ENCODE measurements at regions not wholly inside any gene's neighbourhood (a gene's known extent, or its start where the extent isn't known, plus 50 kb on each side); places are given as distances from the start of the nearest gene placed in this dataset.

GRCh38 chr2:23286031-23286757, 98.8 kb upstream of the KLHL29 start:
- peak overlapping the region; percentile 51 for H3K9ac ChIP-seq (ENCODE audit: low read depth, low read length)
- H3K9me3 ChIP-seq (replicated peaks; ENCODE audit: low read length): no peaks in the 10 kb centered on the region
- H3K27me3 ChIP-seq (ENCODE audit: control insufficient read depth, insufficient read depth, low read length): no peaks in the 10 kb centered on the region
- peaks cover 21% of the 10 kb centered on the region for H3K4me1 ChIP-seq (ENCODE audit: control insufficient read depth, insufficient read depth, low read length)
- H3K4me3 ChIP-seq (ENCODE audit: low read length): no peak overlapping the region
- no peaks in the 10 kb centered on the region for H3K36me3 ChIP-seq (ENCODE audit: insufficient read depth, low read length)
- H3K4me2 ChIP-seq (ENCODE audit: low read length): peak overlapping the region; percentile 5

GRCh38 chr2:23286758-23287704, 97.9 kb upstream of the KLHL29 start:
- Histone ChIP-seq H3K4me3 (ENCODE audit: low read length) (no peak overlapping the region), H3K4me1 (ENCODE audit: control insufficient read depth, insufficient read depth, low read length) (peaks cover 21% of the 10 kb centered on the region), H3K9ac (ENCODE audit: low read depth, low read length) (peak overlapping the region; percentile 51), H3K9me3 (replicated peaks; ENCODE audit: low read length) (no peaks in the 10 kb centered on the region), H3K27me3 (ENCODE audit: control insufficient read depth, insufficient read depth, low read length) (no peaks in the 10 kb centered on the region), H3K36me3 (ENCODE audit: insufficient read depth, low read length) (no peaks in the 10 kb centered on the region), H3K4me2 (ENCODE audit: low read length) (peak overlapping the region; percentile 42)

- Histone ChIP-seq H3K4me2 (ENCODE audit: low read length) (no peak overlapping the region), H3K4me3 (ENCODE audit: low read length) (no peak overlapping the region), H3K36me3 (ENCODE audit: insufficient read depth, low read length) (no peaks in the 10 kb centered on the region), H3K9me3 (replicated peaks; ENCODE audit: low read length) (no peaks in the 10 kb centered on the region), H3K4me1 (ENCODE audit: control insufficient read depth, insufficient read depth, low read length) (peaks cover 34% of the 10 kb centered on the region), H3K27me3 (ENCODE audit: control insufficient read depth, insufficient read depth, low read length) (peaks cover 5% of the 10 kb centered on the region), H3K9ac (ENCODE audit: low read depth, low read length) (no peak overlapping the region)
Measured at GRCh38 chr2:23289671-23290070, 95.3 kb upstream of the KLHL29 start.

- peaks cover 29% of the 10 kb centered on the region for H3K4me1 ChIP-seq (ENCODE audit: control insufficient read depth, insufficient read depth, low read length)
- peaks cover 13% of the 10 kb centered on the region for H3K27me3 ChIP-seq (ENCODE audit: control insufficient read depth, insufficient read depth, low read length)
- H3K9ac ChIP-seq (ENCODE audit: low read depth, low read length): no peak overlapping the region
- no peaks in the 10 kb centered on the region for H3K36me3 ChIP-seq (ENCODE audit: insufficient read depth, low read length)
- no peak overlapping the region for H3K4me3 ChIP-seq (ENCODE audit: low read length)
- no peak overlapping the region for H3K4me2 ChIP-seq (ENCODE audit: low read length)
- no peaks in the 10 kb centered on the region for H3K9me3 ChIP-seq (replicated peaks; ENCODE audit: low read length)
Measured at GRCh38 chr2:23291239-23291638, 93.7 kb upstream of the KLHL29 start.

GRCh38 chr2:23292024-23292423, 93.0 kb upstream of the KLHL29 start:
- Histone ChIP-seq H3K27me3 (ENCODE audit: control insufficient read depth, insufficient read depth, low read length) (peaks cover 13% of the 10 kb centered on the region), H3K4me3 (ENCODE audit: low read length) (no peak overlapping the region)

GRCh38 chr2:23293063-23293462, 91.9 kb upstream of the KLHL29 start:
- Histone ChIP-seq H3K4me2 (ENCODE audit: low read length) (no peak overlapping the region), H3K27me3 (ENCODE audit: control insufficient read depth, insufficient read depth, low read length) (peaks cover 17% of the 10 kb centered on the region), H3K9me3 (replicated peaks; ENCODE audit: low read length) (no peaks in the 10 kb centered on the region), H3K36me3 (ENCODE audit: insufficient read depth, low read length) (no peaks in the 10 kb centered on the region), H3K9ac (ENCODE audit: low read depth, low read length) (no peak overlapping the region), H3K4me1 (ENCODE audit: control insufficient read depth, insufficient read depth, low read length) (peaks cover 13% of the 10 kb centered on the region), H3K4me3 (ENCODE audit: low read length) (no peak overlapping the region)

More at GRCh38 chr2:23292024-23292423, 93.0 kb upstream of the KLHL29 start:
- peaks cover 22% of the 10 kb centered on the region for H3K4me1 ChIP-seq (ENCODE audit: control insufficient read depth, insufficient read depth, low read length)
- H3K4me2 ChIP-seq (ENCODE audit: low read length): no peak overlapping the region
- H3K9ac ChIP-seq (ENCODE audit: low read depth, low read length): no peak overlapping the region
- H3K9me3 ChIP-seq (replicated peaks; ENCODE audit: low read length): no peaks in the 10 kb centered on the region
- no peaks in the 10 kb centered on the region for H3K36me3 ChIP-seq (ENCODE audit: insufficient read depth, low read length)

GRCh38 chr2:23293731-23294130, 91.2 kb upstream of the KLHL29 start:
- H3K4me2 ChIP-seq (ENCODE audit: low read length): no peak overlapping the region
- H3K4me3 ChIP-seq (ENCODE audit: low read length): no peak overlapping the region
- no peak overlapping the region for H3K9ac ChIP-seq (ENCODE audit: low read depth, low read length)
- peaks cover 13% of the 10 kb centered on the region for H3K4me1 ChIP-seq (ENCODE audit: control insufficient read depth, insufficient read depth, low read length)
- H3K36me3 ChIP-seq (ENCODE audit: insufficient read depth, low read length): no peaks in the 10 kb centered on the region
- H3K27me3 ChIP-seq (ENCODE audit: control insufficient read depth, insufficient read depth, low read length): peaks cover 22% of the 10 kb centered on the region
- no peaks in the 10 kb centered on the region for H3K9me3 ChIP-seq (replicated peaks; ENCODE audit: low read length)

- H3K4me2 ChIP-seq (ENCODE audit: low read length): no peak overlapping the region
- peaks cover 23% of the 10 kb centered on the region for H3K27me3 ChIP-seq (ENCODE audit: control insufficient read depth, insufficient read depth, low read length)
- no peak overlapping the region for H3K4me3 ChIP-seq (ENCODE audit: low read length)
- no peak overlapping the region for H3K9ac ChIP-seq (ENCODE audit: low read depth, low read length)
- H3K36me3 ChIP-seq (ENCODE audit: insufficient read depth, low read length): no peaks in the 10 kb centered on the region
- H3K9me3 ChIP-seq (replicated peaks; ENCODE audit: low read length): no peaks in the 10 kb centered on the region
- peaks cover 13% of the 10 kb centered on the region for H3K4me1 ChIP-seq (ENCODE audit: control insufficient read depth, insufficient read depth, low read length)
Measured at GRCh38 chr2:23294238-23294637, 90.7 kb upstream of the KLHL29 start.

- H3K4me2 ChIP-seq (ENCODE audit: low read length): no peak overlapping the region
- H3K9ac ChIP-seq (ENCODE audit: low read depth, low read length): no peak overlapping the region
- no peaks in the 10 kb centered on the region for H3K9me3 ChIP-seq (replicated peaks; ENCODE audit: low read length)
- peaks cover 36% of the 10 kb centered on the region for H3K27me3 ChIP-seq (ENCODE audit: control insufficient read depth, insufficient read depth, low read length)
- H3K4me1 ChIP-seq (ENCODE audit: control insufficient read depth, insufficient read depth, low read length): peaks cover 13% of the 10 kb centered on the region
- no peaks in the 10 kb centered on the region for H3K36me3 ChIP-seq (ENCODE audit: insufficient read depth, low read length)
- H3K4me3 ChIP-seq (ENCODE audit: low read length): no peak overlapping the region
Measured at GRCh38 chr2:23296691-23297090, 88.3 kb upstream of the KLHL29 start.

- H3K4me1 ChIP-seq (ENCODE audit: control insufficient read depth, insufficient read depth, low read length): peaks cover 13% of the 10 kb centered on the region
- H3K9ac ChIP-seq (ENCODE audit: low read depth, low read length): no peak overlapping the region
- no peaks in the 10 kb centered on the region for H3K36me3 ChIP-seq (ENCODE audit: insufficient read depth, low read length)
- H3K27me3 ChIP-seq (ENCODE audit: control insufficient read depth, insufficient read depth, low read length): peaks cover 36% of the 10 kb centered on the region
- H3K9me3 ChIP-seq (replicated peaks; ENCODE audit: low read length): no peaks in the 10 kb centered on the region
- H3K4me3 ChIP-seq (ENCODE audit: low read length): no peak overlapping the region
- no peak overlapping the region for H3K4me2 ChIP-seq (ENCODE audit: low read length)
Measured at GRCh38 chr2:23297112-23297511, 87.9 kb upstream of the KLHL29 start.

GRCh38 chr2:23298551-23298950, 86.4 kb upstream of the KLHL29 start:
- Histone ChIP-seq H3K36me3 (ENCODE audit: insufficient read depth, low read length) (no peaks in the 10 kb centered on the region), H3K4me3 (ENCODE audit: low read length) (no peak overlapping the region), H3K4me1 (ENCODE audit: control insufficient read depth, insufficient read depth, low read length) (peaks cover 6% of the 10 kb centered on the region), H3K9me3 (replicated peaks; ENCODE audit: low read length) (no peaks in the 10 kb centered on the region), H3K9ac (ENCODE audit: low read depth, low read length) (no peak overlapping the region), H3K27me3 (ENCODE audit: control insufficient read depth, insufficient read depth, low read length) (peaks cover 31% of the 10 kb centered on the region), H3K4me2 (ENCODE audit: low read length) (no peak overlapping the region)

All from skeletal muscle satellite cell (primary cell).